ENCODE measurements at regions not wholly inside any gene's neighbourhood (a gene's known extent, or its start where the extent isn't known, plus 50 kb on each side); places are given as distances from the start of the nearest gene placed in this dataset.
A peak's percentile ranks its signal among the peaks of the same experiment; 100 is the strongest.

DNA sequence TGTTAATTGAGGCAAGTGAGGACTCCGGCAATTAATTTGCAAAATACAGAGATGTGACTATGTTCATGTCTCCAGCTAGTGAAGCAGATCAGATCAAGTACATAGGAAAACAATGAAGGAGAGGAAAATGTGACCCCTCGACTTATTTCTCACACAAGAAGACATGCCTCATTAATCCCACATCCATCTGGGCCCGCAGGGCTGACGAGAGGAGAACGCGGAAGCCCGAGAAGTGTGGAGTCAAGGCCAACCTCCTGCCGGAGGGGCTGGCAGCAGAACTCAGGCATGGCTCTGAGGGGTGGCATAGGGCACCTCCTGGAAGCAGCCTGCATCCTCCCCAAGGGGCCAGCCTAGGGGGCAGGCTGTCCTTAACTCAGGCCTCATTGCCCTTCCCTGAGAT lies 54.4 kb downstream of the ZNF503 start:
- DNase-seq (ENCODE audit: low read depth), result no peak

DNA sequence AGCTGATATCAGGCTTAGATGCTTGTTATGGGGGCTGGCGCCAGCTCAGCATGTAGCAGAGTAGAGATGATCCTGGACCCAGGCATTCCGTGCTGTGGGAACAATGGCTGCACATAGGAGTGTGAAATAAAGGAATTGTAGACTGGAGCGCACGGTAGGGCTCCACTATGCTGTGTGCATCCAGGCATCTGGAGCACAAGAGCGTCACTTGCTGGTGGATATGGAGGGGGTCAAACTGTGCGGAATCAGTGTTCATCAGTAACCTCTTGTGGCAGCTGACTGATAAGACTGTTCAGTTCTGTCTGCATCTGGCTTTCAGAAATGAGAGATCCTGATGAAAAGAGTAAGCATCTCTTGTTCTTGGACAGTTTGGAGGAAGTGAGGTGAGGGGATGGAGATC lies 55.8 kb downstream of the ZNF503 start:
- no peak for DNase-seq (ENCODE audit: low read depth)

DNA sequence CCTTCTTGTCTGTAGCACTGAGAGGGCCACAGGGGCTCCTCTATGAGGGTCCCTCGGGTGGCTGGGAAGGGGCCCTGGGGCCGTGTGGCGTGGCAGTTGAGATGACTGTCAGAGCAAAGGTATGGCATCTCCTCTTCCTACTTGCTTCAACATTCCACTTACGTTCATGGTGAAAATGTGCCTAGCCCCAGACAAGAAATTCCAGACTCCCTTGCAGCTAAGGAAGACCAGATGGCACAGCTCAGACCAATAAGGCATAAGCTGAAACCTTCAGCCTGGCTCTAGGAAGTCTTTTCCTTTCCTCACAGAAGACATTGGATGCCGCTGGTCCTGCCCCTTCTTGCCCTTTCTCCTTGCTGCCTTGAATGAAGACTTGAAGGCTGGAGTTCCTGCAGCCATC lies 57.4 kb downstream of the ZNF503 start:
- DNase-seq (ENCODE audit: low read depth), result no peak

DNA sequence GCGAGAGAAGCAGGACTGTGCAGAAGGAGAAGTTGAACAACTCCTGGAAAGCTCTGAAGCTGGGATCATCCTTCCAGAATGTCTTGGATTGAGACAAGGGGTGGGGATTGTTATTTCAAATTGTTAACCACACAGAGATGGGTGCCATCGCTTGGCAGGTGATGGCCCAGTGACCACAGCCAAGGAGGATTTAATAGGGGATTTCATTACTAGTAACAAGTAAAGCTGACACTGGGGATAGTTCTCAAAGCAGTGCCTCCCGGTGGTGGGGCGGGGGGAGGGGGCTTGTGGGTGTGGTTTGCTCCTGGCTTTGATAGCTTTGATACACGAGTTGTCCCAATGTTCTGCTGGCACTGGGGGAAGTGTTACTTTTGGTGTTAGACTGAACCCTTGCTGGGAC lies 59.2 kb downstream of the ZNF503 start:
- DNase-seq (ENCODE audit: low read depth), result no peak

DNA sequence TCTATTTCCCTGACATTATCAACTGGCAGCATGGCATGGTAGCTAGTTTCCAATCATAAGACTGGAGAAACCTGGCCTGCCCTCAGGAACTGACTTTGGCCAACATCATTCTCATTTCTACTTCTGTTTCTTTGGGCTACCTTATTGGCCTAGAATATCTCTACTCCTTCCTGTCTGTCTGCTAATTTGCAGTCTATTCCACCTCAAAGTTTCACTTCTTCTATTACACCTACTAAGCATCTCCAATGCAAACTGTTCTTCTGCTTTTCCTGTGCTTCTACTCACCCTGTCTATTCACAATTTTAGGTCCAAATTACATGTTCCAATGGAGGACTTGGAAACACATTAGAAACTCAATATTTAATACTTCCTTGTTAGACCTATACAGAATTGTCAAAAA lies 65.6 kb downstream of the ZNF503 start:
- DNase-seq (ENCODE audit: low read depth), result no peak

DNA sequence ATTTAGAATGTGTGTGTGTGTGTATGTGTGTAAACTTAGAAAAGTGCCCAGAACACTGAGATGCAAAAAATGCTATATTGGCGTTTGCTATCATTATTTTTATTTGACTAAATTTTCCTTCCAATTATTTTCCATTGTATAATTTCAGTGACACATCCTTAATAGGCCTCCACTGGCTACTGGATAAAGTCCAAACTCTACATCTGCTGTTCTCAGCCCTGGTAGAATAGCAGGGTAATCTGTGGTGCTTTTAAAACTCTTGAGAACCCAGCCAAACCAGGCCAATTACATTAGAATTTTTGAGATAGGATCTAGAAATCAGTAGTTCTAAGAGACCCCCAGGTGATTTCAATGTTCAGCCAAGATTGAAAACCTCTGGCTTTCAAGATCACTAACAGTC lies 66.4 kb downstream of the ZNF503 start:
- DNase-seq (ENCODE audit: low read depth), result no peak

DNA sequence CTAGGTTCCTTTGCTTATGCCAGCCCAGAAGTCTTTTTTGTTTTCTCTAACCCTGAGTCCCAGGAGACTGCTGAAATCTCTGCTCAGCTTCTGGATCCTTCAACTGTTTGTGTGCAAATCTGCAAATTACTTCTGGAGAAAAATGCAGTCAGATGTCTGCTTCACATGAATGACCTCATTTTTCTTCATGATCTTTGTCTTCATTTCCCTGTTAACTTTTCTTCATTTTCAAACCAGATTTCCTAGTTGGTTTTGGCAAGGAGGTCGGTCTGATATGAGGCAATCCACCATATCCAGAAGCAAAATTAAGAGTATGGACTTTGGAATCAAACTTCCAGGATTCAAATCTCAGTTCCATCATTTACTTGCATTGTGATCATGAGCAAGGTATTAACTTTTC lies 66.8 kb downstream of the ZNF503 start:
- no peak for DNase-seq (ENCODE audit: low read depth)

DNA sequence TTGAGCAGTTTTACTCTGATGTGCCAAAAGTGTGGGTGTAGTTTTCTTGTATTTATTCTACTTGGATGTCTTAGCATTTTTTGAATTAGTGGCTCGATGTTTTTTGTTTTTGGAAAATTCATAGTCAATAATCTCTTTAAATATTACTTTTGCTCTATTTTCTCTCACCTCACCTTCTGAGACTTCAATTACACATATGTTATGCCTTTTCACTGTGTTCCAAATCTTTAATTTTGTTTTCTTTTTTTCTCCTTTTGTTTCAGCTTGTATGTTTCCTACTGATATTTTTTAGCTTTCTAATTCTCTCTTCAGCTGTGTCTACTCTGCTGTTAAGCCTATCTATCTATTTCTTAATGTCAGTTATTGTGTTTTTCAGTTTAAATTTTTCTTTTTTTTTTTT lies 69.5 kb downstream of the ZNF503 start:
- no peak for DNase-seq (ENCODE audit: low read depth)

DNA sequence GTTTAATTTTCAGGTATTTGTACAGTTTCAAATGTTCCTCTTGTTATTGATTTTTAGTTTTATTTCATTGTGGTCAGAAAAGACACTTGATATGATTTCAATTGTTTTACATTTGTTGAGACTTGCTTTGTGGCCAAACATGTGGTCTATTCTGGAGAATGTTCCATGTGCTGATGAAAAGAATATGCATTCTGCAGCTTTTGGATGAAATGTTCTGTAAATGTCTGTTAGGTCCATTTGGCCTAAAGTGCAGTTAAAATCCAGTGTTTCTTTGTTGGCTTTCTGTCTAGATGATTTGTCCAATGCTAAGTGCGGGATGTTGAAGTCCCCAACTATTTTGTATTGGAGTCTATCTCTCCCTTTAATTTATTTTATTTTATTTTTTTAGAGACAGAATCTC lies 70.5 kb downstream of the ZNF503 start:
- DNase-seq (ENCODE audit: low read depth), result no peak

DNA sequence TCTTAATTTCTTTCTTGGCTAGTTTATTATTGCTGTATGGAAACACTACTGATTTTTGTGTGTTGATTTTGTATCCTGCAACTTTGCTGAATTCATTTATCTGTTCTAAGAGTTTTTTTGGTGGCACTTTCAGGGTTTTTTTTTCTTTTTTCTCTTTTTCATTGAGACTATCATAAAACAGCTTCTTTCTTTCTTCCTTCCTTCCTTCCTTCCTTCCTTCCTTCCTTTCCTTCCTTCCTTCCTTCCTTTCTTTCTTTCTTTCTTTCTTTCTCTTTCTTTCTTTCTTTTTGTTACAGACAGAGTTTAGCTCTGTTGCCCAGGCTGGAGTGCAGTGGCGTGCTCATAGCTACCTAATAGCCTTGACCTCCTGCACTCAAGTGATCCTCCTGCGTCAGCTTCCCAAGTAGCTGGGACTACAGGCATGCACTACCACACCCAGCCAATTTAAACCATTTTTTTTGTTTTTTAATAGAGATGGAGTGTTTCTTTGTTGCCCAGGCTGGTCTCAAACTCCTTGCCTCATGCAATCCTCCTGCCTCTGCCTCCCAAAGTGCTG lies 72.3 kb downstream of the ZNF503 start:
- no peak for DNase-seq (ENCODE audit: low read depth)

DNA sequence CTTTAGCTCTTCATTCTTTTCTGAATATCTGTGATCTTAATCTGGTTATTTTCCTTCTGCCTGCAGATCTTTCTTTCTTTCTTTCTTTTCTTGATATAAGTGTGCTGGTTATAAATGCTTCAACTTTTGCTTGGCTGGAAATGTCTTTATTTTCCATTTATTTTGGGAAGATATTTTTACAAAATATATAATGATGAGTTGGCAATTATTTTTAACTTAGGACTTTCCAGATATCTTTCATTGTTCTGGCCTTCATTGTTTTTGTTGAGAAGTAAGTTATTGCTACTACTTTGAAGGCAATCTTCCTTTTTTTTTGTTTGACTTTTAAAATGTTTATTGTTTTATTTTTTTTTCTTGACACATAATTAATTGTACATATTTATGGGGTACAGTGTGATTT lies 75.3 kb downstream of the ZNF503 start:
- DNase-seq (ENCODE audit: low read depth), result no peak

DNA sequence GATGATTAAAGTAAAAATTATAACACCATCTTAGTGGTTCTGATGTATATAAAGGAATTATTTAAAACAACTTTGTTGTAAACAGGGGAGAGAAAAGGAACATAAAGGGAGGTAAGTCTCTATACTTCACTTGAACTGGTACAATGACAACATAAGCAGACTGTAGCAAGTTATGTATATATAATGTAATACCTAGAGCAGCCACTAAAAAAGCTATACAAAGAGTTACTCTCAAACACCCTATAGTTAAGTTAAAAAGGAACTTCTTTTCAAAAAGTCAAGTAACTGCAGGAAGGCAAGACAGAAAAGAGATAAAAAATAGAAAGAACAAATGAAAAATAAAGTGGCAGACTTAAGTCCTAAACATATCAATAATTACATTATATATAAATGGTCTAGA lies 82.3 kb downstream of the ZNF503 start:
- DNase-seq (ENCODE audit: low read depth), result no peak

DNA sequence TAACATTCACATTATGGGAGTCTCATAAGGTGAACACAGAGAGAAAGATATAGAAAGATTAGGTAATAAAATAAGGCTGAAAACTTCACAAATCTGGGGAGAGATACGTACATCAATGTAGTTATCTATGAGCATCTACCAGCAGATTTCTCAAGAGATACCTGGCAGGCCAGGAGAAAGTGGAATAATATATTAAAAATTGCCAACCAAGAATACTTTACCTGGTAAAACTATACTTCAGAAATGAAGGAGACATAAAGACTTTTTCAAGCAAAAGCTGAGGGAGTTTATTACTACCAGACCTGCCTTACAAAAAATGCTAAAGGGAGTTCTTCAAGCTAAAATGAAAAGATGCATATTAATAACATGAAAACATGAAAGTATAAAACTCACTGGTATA lies 78.8 kb upstream of the COMTD1 start:
- DNase-seq (ENCODE audit: low read depth), result no peak

DNA sequence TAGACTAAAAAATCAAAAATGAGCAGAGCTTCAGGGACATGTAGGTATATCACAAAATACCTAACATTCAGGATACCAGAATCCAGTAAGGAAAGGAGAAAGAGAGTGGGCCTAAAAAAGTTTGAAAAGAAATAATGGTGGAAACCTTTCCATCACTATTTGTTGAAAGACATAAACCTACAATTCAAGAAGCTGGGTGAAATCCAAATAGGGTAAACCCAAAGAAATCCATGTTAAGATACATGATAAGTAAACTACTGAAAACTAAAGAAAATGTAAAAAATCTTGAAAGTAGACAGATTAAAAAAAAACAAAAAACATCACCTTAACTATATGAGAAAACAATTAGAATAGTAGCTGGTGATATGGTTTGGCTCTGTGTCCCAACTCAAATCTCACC lies 76.7 kb upstream of the COMTD1 start:
- DNase-seq (ENCODE audit: low read depth), result no peak

DNA sequence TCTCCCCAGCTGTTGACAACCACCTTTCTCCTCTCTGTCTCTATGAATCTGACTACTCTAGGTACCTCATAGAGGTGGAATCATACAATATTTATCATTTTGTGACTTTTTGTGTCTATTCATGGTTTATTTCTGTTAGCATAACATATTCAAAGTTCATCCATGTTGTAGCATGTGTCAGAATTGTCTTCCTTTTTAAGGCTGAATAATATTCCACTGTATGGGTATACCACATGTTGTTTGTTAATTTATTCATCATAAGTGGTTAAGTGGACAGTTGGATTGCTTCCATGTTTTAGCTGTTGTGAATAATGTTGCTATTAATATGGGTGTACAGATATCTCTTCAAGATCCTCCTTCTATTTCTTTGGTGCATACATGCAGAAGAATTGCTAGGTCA lies 69.9 kb upstream of the COMTD1 start:
- DNase-seq (ENCODE audit: low read depth), result no peak

DNA sequence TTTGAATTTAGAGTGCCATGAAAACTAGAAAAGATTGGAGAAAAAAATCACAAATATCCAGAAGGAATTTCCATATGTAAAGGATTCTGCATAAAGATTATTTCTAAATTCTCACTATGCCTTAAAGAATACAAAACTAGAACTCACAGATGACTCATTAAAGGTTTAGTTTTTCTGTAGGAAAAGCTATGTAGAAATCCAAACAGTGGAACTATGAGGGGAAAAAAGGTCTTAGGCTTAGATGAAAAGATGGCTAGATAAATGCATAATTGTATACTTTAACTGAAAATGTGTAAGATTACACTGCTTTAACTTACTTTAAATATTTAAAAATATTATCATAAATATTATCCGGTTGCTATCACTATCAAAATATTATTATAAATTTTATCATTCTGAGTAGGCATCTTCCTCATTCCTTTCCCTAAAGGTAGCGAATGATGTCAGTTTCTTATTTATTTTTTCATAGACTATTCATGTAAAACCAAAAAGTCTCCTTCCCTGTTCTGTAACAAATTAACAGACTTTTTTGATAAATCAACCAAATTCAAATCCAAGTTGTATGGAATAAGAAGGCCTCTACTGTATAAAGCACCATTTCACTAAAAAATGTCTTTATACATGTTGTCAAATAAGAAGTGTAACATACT lies 69.1 kb upstream of the COMTD1 start:
- DNase-seq (ENCODE audit: low read depth), result no peak

DNA sequence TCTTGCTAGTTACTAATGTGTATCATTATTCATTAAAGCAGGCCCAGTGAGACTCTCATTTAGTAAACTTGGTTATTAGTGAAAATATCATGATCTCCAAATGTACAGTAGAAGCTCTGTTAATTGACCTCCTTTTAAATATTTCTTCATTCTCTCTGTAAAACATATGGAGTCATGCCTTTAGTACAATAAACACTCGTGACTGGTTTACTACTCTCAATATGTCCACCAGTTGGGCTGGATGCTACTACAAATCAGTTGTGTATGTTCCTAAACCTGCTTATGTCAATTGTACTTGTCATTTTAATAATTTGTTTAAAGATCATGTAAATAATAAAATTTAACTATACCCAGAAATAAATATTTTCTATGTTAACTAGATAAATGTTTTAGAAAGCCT lies 68.6 kb upstream of the COMTD1 start:
- DNase-seq (ENCODE audit: low read depth), result no peak

DNA sequence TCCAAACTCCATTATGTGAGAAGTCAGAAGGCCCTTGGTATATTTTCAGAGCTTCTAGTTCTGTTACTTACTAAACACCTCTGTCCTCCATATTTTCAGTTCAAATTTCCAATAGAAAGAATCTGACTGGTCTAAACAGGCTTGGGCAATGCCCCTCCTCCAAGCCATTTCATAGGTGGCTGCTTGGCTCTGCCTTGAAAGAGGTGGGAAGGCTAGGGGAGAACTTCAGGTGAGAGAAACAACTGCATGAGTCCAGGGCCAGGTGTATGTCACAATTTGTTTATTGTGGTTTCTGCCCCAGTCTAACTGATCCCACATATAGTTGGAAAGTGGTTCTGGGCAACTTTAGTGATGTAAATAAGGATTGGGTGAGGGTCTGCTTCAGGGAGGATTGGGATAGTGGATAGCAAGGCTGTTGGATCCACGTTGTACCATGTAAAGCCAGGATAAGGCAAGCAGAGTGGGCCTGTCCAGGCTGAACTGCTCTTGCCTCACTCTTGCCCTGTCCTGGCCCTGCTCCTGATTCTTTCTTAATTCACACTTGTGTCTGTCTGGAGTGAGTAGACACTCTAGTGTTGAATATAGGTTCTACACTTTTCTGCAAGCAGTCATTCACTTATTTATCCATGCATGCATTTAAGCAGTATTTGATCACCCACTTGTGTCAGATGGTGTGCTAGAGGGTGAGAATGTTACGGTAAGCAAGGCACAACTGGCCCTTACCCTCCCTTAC lies 67.5 kb upstream of the COMTD1 start:
- no peak for DNase-seq (ENCODE audit: low read depth)

DNA sequence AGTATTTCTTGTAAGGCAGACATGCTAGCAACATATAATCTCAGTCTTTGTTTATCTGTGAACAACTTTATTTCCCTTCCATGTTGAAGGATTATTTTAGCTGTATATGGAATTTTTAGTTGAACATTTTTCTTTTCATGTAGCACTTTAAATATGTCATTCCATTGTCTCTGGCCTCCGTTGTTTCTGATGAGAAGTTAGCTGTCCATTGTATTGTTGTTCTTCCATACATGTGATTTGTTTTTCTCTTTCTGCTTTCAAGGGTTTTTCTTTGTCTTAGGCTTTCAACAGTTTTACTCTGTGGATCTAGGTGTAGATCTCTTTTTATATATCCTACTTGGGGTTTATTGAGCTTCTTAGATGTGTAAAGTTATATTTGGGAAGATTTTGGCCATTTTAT lies 66.3 kb upstream of the COMTD1 start:
- DNase-seq (ENCODE audit: low read depth), result no peak

DNA sequence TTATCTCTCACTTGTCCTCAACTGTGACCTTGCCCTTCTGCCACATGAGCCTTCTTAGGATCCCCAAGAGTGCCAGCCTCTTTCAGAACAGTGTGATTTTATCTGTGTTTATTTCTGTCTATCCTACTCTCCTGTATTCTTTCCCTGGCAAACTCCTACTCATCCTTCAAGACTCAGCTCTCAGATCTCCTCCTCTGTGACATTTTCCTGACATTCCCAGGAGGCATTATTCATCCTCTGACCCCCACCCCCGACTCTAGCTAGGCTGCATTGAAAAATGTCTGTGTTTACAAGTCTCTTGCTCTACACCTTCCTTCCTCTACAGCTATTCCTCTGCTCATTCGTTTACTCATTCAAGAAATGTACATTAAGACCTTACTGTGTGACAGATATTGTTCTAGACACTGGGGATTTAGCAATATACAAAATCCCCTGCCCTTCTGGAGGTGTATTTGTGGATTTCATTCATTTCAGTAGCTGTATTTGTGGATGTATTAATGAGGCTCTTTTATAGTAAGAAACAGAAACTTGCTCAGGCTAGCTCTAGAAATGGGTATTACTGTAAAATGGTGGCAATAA lies 61.4 kb upstream of the COMTD1 start:
- DNase-seq (ENCODE audit: low read depth), result no peak

DNA sequence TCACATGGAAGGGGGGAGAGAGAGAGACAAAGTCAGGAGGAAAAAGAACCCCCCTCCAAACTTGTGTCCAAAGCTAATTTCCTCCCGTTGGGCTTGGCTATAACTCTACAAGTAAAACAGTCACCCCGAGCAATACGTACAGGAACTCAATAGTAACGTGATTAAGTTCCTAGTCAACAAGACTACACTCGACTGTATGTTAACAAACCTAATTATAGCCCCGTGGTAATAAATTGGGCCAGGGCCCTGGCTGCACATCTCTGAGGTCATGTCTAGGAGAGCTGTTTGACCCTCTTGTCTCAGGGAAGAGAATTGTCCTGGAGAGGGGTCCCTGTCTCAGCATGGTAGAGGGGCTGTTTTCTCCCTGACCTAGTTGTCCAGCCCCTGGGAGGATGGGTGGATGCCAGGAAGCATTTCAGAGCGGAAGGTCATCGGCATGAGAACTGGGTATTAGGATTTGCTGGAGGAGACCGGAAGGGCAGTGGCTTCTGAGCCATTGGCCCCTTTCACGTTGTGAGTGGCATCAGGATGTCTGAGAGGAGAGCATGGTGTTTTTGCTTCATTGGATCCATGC lies 60.2 kb upstream of the COMTD1 start:
- no peak for DNase-seq (ENCODE audit: low read depth)

DNA sequence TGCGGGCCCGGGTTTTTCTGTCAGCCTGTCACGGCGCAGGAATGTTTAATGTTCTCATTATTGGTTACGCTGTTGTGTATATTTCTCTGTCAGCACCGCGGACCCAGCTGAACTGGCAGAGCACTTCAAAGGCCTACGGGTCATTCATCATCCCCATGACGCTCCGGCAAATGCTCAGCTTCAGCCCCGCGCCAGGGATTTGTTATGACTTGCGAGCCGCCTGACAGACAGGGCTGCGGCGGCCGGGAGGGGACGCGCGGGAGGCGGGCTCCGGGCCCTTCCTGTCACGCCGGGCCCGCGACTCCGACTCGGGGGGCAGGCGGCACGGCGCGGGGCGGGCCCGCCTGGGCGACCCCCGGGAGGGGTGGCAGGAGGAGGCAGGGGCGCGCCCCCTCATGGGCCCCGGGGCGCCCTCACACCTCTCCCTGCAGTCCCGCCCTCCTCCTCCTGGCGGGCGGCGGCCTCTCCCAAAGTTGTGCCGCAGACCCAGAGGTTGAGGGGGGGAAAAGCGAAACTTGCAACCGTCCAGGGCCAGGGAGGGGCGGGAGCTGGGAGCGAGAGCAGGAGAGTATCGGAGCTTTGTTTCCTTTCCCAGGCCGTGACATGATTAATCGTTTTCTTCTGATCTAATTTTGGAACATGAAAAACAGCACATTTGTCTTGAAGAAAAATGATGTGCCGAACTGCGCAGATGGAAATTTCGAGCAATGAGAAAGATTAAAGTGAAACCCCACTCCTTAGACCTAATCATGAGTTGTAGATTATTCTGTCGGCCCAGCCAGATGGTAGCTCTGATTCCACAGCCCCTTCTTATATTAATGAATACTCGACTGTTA lies 59.3 kb upstream of the COMTD1 start:
- DNase-seq (ENCODE audit: low read depth), result peak; percentile 28

All from stimulated activated CD8-positive, alpha-beta memory T cell treated with anti-CD3 and anti-CD28 coated beads, Interleukin-15, amount 100 ng/mL, for 24 hours (primary cell).